HG03460 (cell line): ENCODE measurements at regions not wholly inside any gene's neighbourhood (a gene's known extent, or its start where the extent isn't known, plus 50 kb on each side); places are given as distances from the start of the nearest gene placed in this dataset.

Experiments
- ATAC-seq: cut with Tn5 transposase; IDR thresholded peaks from one replicate; pipeline ENCODE4 v1.9.1; 2021; ENCODE audit not compliant: unreplicated experiment

GRCh38 chr1:79353224-79353623, 346.7 kb upstream of the ADGRL4 start:
- no peak for ATAC-seq

GRCh38 chr1:79326875-79327274, 320.3 kb upstream of the ADGRL4 start:
- no peak for ATAC-seq

GRCh38 chr1:79325705-79326104, 319.2 kb upstream of the ADGRL4 start:
- ATAC-seq, result no peak

GRCh38 chr1:79325126-79325525, 318.6 kb upstream of the ADGRL4 start:
- no peak for ATAC-seq

GRCh38 chr1:79323239-79324025, 316.9 kb upstream of the ADGRL4 start:
- no peak for ATAC-seq

- ATAC-seq, result no peak
These were observed 316.0 kb upstream of the ADGRL4 start for GRCh38 chr1:79322511-79323027.

GRCh38 chr1:79312438-79312837, 305.9 kb upstream of the ADGRL4 start:
- no peak for ATAC-seq

GRCh38 chr1:79310609-79311008, 304.1 kb upstream of the ADGRL4 start:
- no peak for ATAC-seq

GRCh38 chr1:79304131-79304530, 297.6 kb upstream of the ADGRL4 start:
- ATAC-seq, result no peak

- no peak for ATAC-seq
These were observed 296.5 kb upstream of the ADGRL4 start for GRCh38 chr1:79303040-79303439.

GRCh38 chr1:79302380-79302930, 295.9 kb upstream of the ADGRL4 start:
- ATAC-seq, result no peak

GRCh38 chr1:79295967-79296366, 289.4 kb upstream of the ADGRL4 start:
- no peak for ATAC-seq

GRCh38 chr1:79293611-79294010, 287.1 kb upstream of the ADGRL4 start:
- no peak for ATAC-seq

- ATAC-seq, result no peak
These were observed 284.5 kb upstream of the ADGRL4 start for GRCh38 chr1:79290927-79291474.

- ATAC-seq, result no peak
These were observed 281.5 kb upstream of the ADGRL4 start for GRCh38 chr1:79287982-79288381.

- ATAC-seq, result no peak
These were observed 279.1 kb upstream of the ADGRL4 start for GRCh38 chr1:79285667-79286066.

GRCh38 chr1:79283451-79283850, 276.9 kb upstream of the ADGRL4 start:
- ATAC-seq, result no peak

GRCh38 chr1:79281442-79281841, 274.9 kb upstream of the ADGRL4 start:
- no peak for ATAC-seq

GRCh38 chr1:79271759-79272158, 265.2 kb upstream of the ADGRL4 start:
- ATAC-seq, result no peak

GRCh38 chr1:79264975-79265818, 258.7 kb upstream of the ADGRL4 start:
- no peak for ATAC-seq

GRCh38 chr1:79264285-79264684, 257.8 kb upstream of the ADGRL4 start:
- ATAC-seq, result no peak
